Activated effector memory CD4-positive, alpha-beta T cell treated with Interleukin-2 at 50 U/mL for 16 hours (primary cell): ENCODE measurements at regions not wholly inside any gene's neighbourhood (a gene's known extent, or its start where the extent isn't known, plus 50 kb on each side); places are given as distances from the start of the nearest gene placed in this dataset.

Experiments used
- DNase-seq: peaks from one replicate; pipeline ENCODE4 v3.0.0-alpha.2; 2020

DNA sequence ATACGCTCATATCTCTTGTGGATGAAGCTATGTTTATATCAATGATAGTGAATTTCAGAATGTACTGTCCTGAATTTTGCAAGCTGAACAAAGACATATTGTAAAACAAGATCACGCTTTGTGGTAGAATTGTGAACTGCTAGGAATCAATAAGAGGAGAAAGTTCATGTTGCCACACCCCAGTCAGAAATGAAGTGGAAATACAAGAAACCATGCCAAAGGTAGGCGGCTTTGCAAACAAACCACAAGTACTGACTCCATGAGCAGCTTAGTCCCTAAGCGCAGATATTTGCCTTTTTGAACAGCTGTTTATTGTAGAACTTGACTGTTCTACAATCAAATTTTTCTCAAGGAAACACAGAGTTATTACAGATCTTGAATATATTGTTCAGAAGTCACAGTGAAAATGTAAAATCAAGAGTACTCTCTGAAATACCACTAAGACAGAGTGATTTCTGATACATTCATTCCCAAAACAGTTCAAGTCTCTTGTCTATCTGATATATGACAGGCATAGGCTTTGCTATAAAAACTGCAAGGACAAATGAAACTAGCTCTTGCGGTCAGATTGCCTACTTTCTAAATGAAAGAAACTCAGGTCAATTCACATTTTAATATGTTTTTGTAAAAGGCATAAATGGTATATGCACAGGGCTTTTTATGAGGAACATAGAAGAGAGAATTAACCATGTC, 120.9 kb upstream of the CDH19 start:
- no peak for DNase-seq

DNA sequence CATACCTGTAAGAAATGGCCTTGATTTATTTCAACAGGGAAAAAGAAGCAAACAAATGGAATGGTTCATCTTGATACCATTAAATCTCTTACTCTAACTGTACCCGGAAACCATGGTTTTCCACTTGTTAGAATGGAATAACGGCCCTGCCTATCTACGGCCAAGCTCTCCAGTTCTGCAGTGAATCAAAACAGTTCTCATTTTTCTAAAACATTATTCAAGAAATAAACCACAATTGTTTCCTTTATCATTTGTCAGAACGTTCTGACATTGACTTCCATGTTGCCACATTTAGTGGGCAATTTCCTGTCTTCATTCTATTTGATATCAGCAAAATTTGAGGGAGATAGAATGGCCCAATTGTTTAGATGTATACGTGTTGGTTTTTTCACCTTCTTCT, 118.8 kb upstream of the CDH19 start:
- DNase-seq: no peak

DNA sequence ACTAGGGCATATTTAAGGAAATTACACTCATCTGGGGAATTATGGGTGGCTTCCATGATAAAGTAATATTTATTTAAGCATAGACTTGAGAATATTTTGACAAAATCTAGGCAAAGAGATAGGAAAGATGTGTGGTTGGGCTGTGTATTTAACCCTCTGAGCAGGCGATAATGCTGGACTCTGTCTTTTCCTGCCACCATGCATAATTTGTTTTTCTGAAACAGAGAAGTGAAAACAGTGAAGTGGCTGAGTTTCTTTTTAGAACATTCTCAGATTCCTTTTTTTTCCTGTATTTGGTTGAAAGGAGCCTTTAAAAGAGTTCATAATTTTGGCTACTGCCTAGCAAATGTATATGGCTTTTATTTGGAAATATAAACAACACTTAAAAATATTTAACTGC, 104.8 kb upstream of the CDH19 start:
- no peak for DNase-seq

DNA sequence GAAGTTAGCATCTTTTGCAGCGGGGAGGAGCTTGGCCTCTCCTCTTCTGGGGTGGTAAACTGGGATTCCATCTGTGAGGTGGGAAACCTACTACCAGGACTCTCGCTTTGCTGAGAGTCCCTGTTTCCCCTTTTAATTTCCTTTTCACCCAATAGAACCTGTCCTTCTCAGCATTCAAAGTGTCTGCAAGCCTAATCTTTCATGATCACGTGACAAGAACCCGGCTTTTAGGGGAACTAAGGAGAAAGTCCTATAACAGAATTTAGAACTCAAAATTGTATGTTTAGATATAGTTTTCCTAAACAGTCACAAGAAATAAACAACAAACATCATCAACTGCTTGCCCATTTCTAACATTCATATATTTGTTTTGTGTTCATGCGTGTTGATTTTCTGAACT, 103.6 kb upstream of the CDH19 start:
- DNase-seq: no peak

DNA sequence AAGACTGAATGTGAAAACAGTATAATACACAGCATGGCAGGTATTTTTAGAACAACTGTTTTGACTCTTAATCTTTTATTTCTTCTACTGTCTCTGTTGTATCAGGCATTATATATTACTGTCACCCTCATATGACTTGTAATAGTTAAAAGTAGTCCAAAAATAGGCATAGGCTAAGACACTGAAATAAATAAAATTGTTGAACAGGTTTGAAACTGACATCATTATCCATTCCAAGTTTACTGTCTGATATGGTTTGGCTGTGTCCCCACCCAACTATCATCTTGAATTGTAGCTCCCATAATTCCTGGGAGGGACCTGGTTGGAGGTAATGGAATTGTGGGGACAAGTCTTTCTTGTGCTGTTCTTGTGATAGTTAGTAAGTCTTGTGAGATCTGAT, 91.4 kb upstream of the CDH19 start:
- no peak for DNase-seq

DNA sequence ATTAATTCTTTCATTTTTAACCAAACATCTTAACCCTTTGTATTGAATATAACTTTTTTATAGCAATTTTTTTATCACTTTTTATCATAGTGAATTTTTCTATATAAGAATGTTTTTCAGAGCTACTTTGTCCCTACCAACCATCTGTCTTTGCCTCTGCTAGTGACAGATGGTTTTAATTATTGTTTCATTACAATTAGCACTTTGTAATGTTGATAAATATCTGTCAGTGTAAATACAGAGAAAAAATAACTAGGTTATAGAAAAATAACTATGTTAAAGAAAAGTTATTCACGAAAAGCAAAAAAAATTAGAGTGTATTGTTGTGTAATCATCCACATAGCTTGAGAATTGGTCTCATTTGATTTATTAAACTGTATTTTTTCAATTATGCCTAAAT, 91.0 kb upstream of the CDH19 start:
- DNase-seq: no peak

DNA sequence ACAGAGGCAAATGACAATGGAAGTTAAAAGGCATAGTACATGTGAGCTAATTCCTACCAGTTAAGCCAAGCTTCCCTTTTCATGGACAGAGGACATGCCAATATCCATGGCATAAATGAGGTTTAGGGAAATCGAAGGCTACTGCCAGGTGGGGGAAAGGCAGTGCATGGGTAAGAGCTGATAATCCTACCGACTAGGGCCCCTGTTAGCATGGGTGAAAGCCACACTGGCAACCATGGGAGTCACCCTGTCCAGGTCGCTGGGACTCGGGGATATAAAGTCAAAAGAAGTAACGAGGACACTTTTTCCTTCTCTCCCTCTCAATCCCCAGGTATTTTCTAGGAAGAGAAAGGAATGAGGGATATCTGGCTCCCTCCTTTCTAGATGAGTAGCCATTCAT, 83.7 kb upstream of the CDH19 start:
- DNase-seq: no peak

DNA sequence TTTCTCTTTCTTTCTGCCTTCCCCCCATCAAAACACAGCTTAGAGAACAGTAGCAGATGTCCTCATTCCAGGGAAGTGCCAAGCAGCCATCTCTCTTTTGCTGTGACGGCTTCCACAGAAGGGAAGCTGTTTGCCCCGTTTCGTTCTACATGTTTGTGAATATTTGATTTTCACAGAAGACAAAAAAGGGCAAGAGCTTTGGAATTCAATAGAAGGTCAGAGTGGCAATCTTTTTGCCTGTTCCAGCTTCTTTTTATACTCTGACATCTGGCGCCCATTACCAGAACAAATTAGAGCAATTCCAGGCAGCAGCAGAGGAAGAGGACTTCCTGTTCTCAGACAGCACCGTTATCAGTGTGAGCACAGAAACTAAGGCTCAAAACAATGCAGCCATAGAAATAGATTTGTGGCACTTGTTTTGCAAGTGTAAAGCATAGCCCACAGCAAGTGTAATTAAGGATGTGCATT, 79.0 kb upstream of the CDH19 start:
- DNase-seq: no peak

DNA sequence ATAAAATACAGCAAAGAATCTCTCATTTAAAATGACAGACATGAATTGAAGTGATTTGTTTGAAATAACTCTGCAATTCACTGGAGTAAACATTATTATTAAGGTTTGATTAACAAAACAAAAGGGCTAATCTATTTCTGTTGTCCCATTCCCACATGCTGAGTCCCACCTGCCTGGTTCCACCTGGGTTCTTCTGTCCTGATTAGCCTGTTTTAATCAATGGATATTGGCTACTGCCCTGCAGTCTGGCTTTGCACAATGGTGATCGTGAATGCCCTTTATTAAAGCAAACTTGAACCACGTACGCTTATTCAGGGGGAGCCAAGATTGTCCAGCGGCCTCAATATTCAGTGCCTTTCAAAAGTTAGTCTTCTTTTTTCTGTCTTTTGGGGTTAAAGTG, 72.8 kb upstream of the CDH19 start:
- no peak for DNase-seq

DNA sequence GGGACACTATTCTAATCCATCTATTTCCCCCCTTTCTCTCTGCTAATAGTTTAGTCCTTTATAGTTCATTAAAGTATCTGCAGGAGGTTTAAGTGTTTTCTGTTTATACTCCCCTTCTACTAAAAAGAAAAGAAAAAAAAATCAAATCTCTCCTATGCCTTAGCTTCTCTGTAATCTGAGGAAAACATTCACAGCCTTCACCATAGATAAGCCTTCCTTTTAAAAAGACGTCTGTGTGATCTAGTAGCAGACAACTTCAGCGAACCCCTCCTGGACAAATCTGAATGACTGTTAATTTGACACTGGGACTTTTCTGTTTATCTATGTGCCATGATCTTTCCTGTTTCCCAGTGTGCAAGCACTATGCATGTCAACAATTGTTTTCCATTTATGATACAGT, 70.4 kb upstream of the CDH19 start:
- no peak for DNase-seq

DNA sequence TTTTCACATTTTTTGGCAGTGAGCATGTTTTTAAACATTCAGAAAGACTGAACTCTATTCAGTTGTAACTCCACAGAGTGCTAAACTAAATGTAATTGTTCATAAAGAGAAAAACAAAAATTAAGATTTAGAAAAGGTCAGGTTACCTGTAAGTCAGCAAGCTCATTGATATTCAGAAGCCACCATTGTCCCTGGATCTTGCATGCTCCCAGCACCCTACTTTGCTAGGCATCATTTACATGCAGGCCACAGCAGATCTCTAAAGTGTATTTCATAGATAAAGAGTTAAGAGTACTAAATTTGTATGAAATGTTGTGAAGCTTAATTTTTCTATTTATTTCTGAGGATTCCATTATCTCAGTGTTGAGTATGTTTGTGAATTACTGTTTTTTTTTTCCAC, 64.8 kb upstream of the CDH19 start:
- no peak for DNase-seq

DNA sequence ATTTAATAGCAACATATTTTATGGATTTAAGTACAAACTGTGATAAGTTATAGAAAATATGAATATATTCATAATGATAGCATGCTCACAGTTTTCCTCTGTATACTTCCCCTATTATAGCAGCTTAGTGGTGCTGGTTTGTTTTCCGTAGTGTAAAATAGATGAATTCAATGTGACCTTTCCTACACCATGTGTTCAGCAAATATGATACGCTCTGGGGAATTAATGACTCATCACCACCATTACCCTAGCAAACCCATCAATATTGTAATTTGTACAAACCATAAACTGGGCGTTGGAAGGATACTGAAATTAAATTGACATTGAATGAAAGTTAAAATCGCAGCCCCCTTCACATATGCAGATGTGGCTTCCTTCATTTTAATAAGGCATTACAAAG, 58.7 kb upstream of the CDH19 start:
- no peak for DNase-seq

DNA sequence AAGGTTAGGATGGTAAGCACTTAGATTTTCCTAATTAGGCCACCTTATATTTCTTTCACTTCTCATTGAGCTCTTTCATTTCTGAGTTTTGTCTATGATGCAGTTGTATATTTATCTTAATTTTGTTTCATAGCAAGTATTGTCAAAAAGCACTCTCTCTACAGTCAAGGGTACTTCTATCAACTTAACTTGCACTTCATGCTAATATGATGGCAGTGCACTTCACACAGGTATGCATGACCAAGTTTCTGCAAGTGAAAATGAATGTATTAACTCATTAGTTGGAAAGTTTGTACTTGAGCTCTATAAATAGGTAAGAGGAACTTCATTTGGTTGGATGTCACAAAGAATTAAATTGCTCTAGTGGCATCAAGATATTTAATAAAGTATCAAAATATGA, 51.5 kb upstream of the CDH19 start:
- no peak for DNase-seq
